Fibroblast of the aortic adventitia (primary cell): ENCODE measurements at regions not wholly inside any gene's neighbourhood (a gene's known extent, or its start where the extent isn't known, plus 50 kb on each side); places are given as distances from the start of the nearest gene placed in this dataset.

Experiments used
- DNase-seq: peaks from one replicate; pipeline ENCODE4 v3.0.0-alpha.2; 2010; ENCODE audit warnings: low read depth
- H3K4me3 ChIP-seq: 2 replicates; pipeline ENCODE4 v1.5.1; 2011; ENCODE audit warnings: low read depth, mild to moderate bottlenecking, control low read depth, low read length, moderate library complexity
- CTCF ChIP-seq: IDR thresholded peaks from 2 replicates; pipeline ENCODE4 v1.5.1; 2011; ENCODE audit warnings: mild to moderate bottlenecking, low read length, control low read depth, inconsistent platforms; ENCODE audit not compliant: insufficient read depth

GRCh38 chr5:155254399-155254798 is 240.8 kb downstream of the KIF4B start:
- no peak overlapping the region for H3K4me3 ChIP-seq
- no peak for TF ChIP-seq CTCF
- no peak for DNase-seq

DNA sequence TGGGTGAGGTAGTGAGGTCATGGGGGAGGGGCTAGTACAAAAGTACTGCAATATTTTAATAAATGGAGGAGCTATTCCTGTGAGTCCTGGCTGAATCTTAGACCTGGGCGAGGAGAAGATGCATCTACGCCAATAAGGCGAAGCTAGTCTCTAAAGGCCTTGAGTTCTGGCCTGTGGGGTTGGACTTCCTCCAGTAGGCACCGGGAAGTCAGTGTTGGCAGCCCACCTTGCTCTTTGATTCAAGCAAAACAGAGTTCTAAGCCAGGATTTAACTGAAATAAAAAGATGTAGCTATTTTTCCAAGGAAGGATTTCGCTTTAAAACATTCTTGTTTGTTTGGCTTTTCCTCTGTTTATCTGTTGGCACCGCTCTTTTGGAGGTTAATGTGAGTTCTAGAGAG is 244.6 kb downstream of the KIF4B start:
- no peak for TF ChIP-seq CTCF
- no peak overlapping the region for H3K4me3 ChIP-seq
- no peak for DNase-seq

- TF ChIP-seq CTCF: no peak
- H3K4me3 ChIP-seq: no peak overlapping the region
- no peak for DNase-seq
These were observed 246.1 kb downstream of the KIF4B start for GRCh38 chr5:155259648-155260047.

DNA sequence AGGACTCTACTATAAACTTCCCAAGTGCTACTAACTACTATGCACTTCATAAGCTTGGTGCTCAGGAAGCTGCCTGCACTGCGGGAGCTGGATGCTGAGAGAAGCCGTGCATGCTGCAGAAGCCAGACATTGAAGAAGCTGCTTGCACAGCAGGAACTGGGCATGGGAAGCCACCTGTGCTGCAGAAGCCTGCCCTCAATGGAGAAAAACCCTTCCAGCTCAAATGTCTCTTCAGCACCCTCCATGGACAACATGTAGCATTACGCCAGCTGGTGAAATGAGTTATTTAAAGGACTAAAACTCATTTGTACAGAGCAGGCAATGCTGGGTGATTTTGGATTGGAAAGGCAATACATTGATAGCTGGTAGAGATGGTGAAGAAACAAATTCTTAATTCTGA is 247.2 kb downstream of the KIF4B start:
- TF ChIP-seq CTCF: no peak
- no peak for DNase-seq
- H3K4me3 ChIP-seq: no peak overlapping the region

DNA sequence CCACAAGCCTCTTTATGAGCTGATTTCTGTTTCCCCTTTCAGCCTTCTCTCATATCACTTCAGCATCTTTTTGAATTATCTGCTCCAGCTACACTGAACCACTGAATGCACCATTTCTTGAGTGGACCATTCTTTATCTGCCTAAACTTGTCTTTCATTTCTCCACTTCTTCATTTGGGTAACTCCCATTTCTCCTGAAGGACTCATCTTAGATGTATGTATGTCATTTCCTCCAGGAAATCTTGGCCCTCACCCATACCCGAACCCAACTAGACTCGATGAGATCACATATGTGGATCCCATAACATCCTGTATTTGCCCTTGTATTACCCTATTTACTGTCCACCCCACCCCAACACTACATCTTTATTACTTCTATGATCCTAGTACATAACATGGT is 249.8 kb downstream of the KIF4B start:
- TF ChIP-seq CTCF: no peak
- no peak overlapping the region for H3K4me3 ChIP-seq
- no peak for DNase-seq

- DNase-seq: no peak
- no peak for TF ChIP-seq CTCF
- H3K4me3 ChIP-seq: no peak overlapping the region
These were observed 251.3 kb downstream of the KIF4B start for GRCh38 chr5:155264809-155265208.

DNA sequence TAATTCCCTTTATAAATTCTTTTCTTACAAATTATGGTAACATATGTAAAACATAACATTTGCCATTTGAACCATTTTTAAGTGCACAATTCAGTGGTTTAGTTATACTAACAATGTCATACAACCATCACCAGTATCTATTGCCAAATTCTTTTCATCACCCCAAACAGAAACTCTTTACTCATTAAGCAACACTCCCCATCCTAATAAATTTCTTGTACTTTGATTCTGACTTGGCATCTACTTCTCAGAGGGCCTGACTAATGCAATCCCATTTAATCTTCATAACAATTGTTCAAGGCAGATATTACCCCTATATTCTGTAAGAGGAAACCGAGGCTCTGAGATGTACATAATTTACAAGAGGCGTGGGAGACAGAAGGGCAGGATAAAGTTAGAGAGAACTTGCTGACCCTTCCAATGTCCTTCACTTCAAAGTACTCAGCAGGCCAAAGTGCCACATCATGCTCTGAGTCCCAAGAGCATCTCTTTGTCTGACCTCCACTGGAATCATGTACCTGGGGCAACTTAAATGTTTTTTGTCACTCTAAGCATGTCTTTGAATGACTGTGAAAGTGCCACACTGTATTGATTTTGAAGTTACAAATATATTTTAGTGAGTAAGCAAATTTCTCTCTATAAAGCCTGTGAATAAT is 255.3 kb downstream of the KIF4B start:
- no peak for DNase-seq
- no peak for TF ChIP-seq CTCF
- H3K4me3 ChIP-seq: no peak overlapping the region
